RWPE2 (cell line): ENCODE measurements at regions not wholly inside any gene's neighbourhood (a gene's known extent, or its start where the extent isn't known, plus 50 kb on each side); places are given as distances from the start of the nearest gene placed in this dataset.

Source experiments
- ATAC-seq: fragments of 200-7000 bp; cut with Tn5 transposase; 3 replicates; pipeline ENCODE4 v1.9.1; 2021; ENCODE audit warnings: low read depth
- DNase-seq: peaks from one replicate; pipeline ENCODE4 v3.0.0-alpha.2; 2020; ENCODE audit warnings: low spot score
- H3K27ac ChIP-seq: fragments of 450-650 bp; 2 replicates; pipeline ENCODE4 v1.5.1; 2017; ENCODE audit warnings: mild to moderate bottlenecking; ENCODE audit not compliant: poor library complexity, severe bottlenecking
- H3K27me3 ChIP-seq: fragments of 250-450 bp; sonication (Bioruptor Pico); 2 replicates; pipeline ENCODE4 v1.5.1; 2021; ENCODE audit warnings: mild to moderate bottlenecking, moderate library complexity; ENCODE audit not compliant: insufficient read depth, poor library complexity, severe bottlenecking
- H3K36me3 ChIP-seq: fragments of 250-450 bp; sonication (Bioruptor Pico); 2 replicates; pipeline ENCODE4 v1.5.1; 2020; ENCODE audit warnings: low read depth, mild to moderate bottlenecking, moderate library complexity
- H3K4me1 ChIP-seq: fragments of 250-450 bp; sonication (Bioruptor Pico); 2 replicates; pipeline ENCODE4 v1.5.1; 2021; ENCODE audit warnings: mild to moderate bottlenecking, moderate library complexity; ENCODE audit not compliant: insufficient read depth, poor library complexity, severe bottlenecking
- H3K4me3 ChIP-seq: fragments of 250-450 bp; sonication (Bioruptor Pico); 2 replicates; pipeline ENCODE4 v1.5.1; 2021; ENCODE audit warnings: mild to moderate bottlenecking, moderate library complexity; ENCODE audit not compliant: severe bottlenecking
- H3K9me3 ChIP-seq: fragments of 250-450 bp; sonication (Bioruptor Pico); 2 replicates; pipeline ENCODE4 v1.5.1; 2021; ENCODE audit warnings: mild to moderate bottlenecking, moderate library complexity; ENCODE audit not compliant: severe bottlenecking
- TF ChIP-seq, protein P1 (sequence below): fragments of 450-650 bp; IDR thresholded peaks from one replicate; pipeline ENCODE4 v1.5.1; 2017; ENCODE audit warnings: mild to moderate bottlenecking, moderate library complexity; ENCODE audit not compliant: poor library complexity, severe bottlenecking

DNA sequence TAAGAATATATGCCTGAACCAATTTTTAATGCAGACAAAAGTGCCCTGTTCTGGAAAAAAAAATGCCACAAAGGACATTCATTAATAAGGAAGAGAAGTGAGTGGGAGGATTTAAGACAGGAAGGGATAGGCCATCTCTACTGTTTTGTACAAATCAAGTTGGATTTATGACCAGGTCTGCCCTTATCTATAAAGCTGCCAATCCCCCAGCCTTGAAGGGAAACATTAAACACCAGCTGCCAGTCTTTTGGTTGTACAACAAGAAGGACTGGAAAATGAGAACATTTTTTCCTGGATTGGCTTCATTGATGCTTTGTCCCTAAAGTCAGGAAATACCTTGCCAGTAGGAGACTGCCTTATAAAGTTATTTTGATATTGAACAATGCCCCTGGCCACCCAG lies 444.0 kb downstream of the NPHP4 start:
- DNase-seq (no peak), ATAC-seq (no peak)
- TF ChIP-seq, protein P1, sequence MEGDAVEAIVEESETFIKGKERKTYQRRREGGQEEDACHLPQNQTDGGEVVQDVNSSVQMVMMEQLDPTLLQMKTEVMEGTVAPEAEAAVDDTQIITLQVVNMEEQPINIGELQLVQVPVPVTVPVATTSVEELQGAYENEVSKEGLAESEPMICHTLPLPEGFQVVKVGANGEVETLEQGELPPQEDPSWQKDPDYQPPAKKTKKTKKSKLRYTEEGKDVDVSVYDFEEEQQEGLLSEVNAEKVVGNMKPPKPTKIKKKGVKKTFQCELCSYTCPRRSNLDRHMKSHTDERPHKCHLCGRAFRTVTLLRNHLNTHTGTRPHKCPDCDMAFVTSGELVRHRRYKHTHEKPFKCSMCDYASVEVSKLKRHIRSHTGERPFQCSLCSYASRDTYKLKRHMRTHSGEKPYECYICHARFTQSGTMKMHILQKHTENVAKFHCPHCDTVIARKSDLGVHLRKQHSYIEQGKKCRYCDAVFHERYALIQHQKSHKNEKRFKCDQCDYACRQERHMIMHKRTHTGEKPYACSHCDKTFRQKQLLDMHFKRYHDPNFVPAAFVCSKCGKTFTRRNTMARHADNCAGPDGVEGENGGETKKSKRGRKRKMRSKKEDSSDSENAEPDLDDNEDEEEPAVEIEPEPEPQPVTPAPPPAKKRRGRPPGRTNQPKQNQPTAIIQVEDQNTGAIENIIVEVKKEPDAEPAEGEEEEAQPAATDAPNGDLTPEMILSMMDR: no peak
- Histone ChIP-seq H3K4me3 (no peak overlapping the region), H3K4me1 (no peaks in the 10 kb centered on the region), H3K36me3 (no peaks in the 10 kb centered on the region), H3K27me3 (peaks cover 4% of the 10 kb centered on the region), H3K9me3 (no peaks in the 10 kb centered on the region), H3K27ac (no peak overlapping the region)

DNA sequence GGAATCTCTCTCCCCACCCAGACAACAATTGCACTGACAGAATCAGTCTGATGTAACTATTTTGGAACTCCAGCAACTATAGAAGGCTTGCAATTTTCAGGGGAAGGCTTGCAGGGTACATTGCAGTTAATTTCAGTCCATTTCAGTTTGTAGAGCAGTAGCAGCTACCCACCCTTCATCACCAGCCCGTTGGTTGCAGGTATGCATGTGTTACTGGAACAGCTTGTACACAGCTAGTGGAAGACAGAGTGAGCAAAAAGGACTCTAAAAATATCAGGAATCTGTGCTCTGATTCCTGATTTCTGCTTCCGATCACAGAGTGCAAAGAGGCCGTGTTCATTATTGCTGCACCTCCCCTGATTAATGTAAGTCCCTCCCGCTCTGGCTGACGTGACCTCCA lies 449.0 kb downstream of the NPHP4 start:
- DNase-seq: no peak
- no peak overlapping the region for H3K4me3 ChIP-seq
- ATAC-seq: no peak
- H3K36me3 ChIP-seq: no peaks in the 10 kb centered on the region
- no peak overlapping the region for H3K27ac ChIP-seq
- peaks cover 2% of the 10 kb centered on the region for H3K9me3 ChIP-seq
- peaks cover 7% of the 10 kb centered on the region for H3K27me3 ChIP-seq
- TF ChIP-seq, protein P1: no peak
- no peaks in the 10 kb centered on the region for H3K4me1 ChIP-seq

DNA sequence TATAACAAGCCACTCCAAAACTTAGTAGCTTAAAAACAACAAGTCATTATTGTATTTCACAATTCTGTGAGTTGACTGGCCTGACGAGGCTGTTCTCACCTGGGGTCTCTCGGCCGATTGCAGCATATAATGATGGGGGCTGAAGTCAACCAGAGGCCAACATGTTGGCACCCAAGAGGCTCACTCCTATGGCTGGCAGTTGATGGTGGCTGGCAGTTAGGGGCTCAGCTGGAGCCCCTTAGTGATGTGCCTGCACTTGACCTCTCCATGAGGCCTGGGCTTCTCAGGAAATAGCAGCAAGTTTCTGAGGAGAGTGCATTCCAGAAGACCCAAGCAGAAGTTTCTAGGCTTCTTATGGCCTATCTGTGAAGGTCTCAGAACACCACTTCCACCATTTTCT lies 459.4 kb downstream of the NPHP4 start:
- DNase-seq (no peak), ATAC-seq (no peak)
- Histone ChIP-seq H3K9me3 (peaks cover 3% of the 10 kb centered on the region), H3K27ac (no peak overlapping the region), H3K36me3 (no peaks in the 10 kb centered on the region), H3K27me3 (no peaks in the 10 kb centered on the region), H3K4me1 (no peaks in the 10 kb centered on the region), H3K4me3 (no peak overlapping the region)
- TF ChIP-seq, protein P1: no peak

DNA sequence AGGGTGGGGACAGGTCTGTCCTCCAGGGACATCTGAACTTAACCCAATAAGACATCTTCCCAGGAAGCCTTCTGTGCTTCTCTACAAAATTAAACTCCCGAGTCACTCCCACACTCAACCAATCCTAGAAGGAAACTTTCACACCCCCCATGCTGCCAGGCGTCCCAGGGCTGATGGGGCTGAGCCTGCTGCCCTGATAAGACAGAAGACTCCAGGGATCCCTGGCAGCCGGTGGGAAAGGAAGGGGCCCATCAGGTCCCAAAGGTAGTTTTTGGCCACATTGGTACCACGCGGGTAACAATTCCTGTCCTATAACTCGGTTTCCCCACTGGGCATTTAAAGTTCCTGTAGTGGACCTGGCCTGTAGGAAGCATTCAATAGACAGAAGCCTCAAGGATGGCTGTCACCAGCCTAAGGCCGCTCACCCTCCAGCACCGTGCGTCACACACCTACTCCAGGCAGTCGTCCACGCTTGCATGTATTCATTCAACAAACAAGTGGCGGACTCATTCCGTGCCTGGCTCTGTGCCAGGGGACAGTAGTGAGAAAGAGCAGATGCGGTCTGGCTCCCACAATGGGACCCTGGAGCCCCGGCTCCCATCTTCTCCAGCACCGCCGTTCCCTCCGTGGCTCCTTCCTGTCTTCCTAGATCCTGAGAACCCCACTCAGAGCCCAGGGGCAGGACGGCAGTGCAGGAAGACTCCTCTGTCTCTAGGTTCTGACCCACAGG lies 465.2 kb downstream of the NPHP4 start:
- ATAC-seq (no peak), DNase-seq (no peak)
- Histone ChIP-seq H3K36me3 (no peaks in the 10 kb centered on the region), H3K9me3 (no peaks in the 10 kb centered on the region), H3K27me3 (no peaks in the 10 kb centered on the region), H3K4me3 (no peak overlapping the region), H3K4me1 (no peaks in the 10 kb centered on the region), H3K27ac (no peak overlapping the region)
- TF ChIP-seq, protein P1: no peak

DNA sequence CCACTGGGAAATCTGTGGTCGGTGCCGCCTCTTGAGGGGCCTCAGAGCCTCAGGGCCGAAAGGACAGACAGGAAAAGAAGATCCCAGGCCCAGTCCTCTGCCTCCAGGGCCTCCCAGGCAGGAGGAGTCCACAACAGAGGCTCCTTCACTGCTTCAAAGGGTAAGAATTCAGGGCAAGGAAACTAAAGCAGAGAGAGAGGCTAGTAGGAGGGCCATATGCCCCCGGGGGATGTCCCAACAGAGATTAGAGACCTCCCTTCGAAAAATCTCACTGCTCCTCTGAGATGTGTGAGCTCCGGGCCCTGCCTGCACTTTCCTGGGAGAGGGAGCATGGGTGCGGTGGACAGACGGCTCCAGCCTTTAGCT lies 465.9 kb downstream of the NPHP4 start:
- Histone ChIP-seq H3K9me3 (no peaks in the 10 kb centered on the region), H3K4me3 (no peak overlapping the region), H3K36me3 (no peaks in the 10 kb centered on the region), H3K27me3 (no peaks in the 10 kb centered on the region), H3K27ac (no peak overlapping the region), H3K4me1 (no peaks in the 10 kb centered on the region)
- DNase-seq (no peak), ATAC-seq (no peak)
- TF ChIP-seq, protein P1: no peak
